ENCODE measurements at regions not wholly inside any gene's neighbourhood (a gene's known extent, or its start where the extent isn't known, plus 50 kb on each side); places are given as distances from the start of the nearest gene placed in this dataset.

- Histone ChIP-seq H4K20me1 (ENCODE audit: insufficient read depth, low read length) (no peaks in the 10 kb centered on the region), H3K79me2 (ENCODE audit: insufficient read depth, low read length) (no peaks in the 10 kb centered on the region), H3K9me3 (ENCODE audit: insufficient read depth, low read depth, low read length) (peaks cover 9% of the 10 kb centered on the region), H3K27ac (ENCODE audit: low read depth, low read length) (no peak overlapping the region), H3K9ac (ENCODE audit: low read length) (no peak overlapping the region), H3K27me3 (ENCODE audit: insufficient read depth, low read length) (no peaks in the 10 kb centered on the region), H3K4me2 (ENCODE audit: low read length) (no peak overlapping the region), H3K36me3 (ENCODE audit: insufficient read depth, low read length) (no peaks in the 10 kb centered on the region), H2AFZ (ENCODE audit: low read depth, low read length) (no peak overlapping the region), H3K4me1 (ENCODE audit: insufficient read depth, low read length) (peaks cover under 1% of the 10 kb centered on the region), H3K4me3 (ENCODE audit: insufficient read depth, low read depth, low read length) (no peak overlapping the region)
- no peak overlapping the region for H3K27ac Mint-ChIP-seq (ENCODE audit: unreplicated experiment)
- H3K4me3 Mint-ChIP-seq (ENCODE audit: unreplicated experiment) = no peak overlapping the region
- no peak for FAIRE-seq
- H3K36me3 Mint-ChIP-seq (ENCODE audit: low read depth, unreplicated experiment) = no peaks in the 10 kb centered on the region
- TF ChIP-seq EZH2 (IDR thresholded peaks at IDR 0.05; ENCODE audit: insufficient read depth, low read length) = no peak
- no peak for TF ChIP-seq CTCF (IDR thresholded peaks at IDR 0.05; ENCODE audit: insufficient read depth, low read depth, low read length)
- peaks cover 3% of the 10 kb centered on the region for H3K4me1 Mint-ChIP-seq (ENCODE audit: low read depth, unreplicated experiment)
- H3K9me3 Mint-ChIP-seq (ENCODE audit: unreplicated experiment) = peaks cover 3% of the 10 kb centered on the region
- no peak for DNase-seq (ENCODE audit: low read depth)
- peaks cover 39% of the 10 kb centered on the region for H3K27me3 Mint-ChIP-seq (ENCODE audit: low read depth, unreplicated experiment)
These were observed 152.5 kb upstream of the GGTLC1 start for GRCh38 chr20:24141111-24141510.

GRCh38 chr20:24139846-24140245 is 151.3 kb upstream of the GGTLC1 start:
- no peaks in the 10 kb centered on the region for H3K79me2 ChIP-seq (ENCODE audit: insufficient read depth, low read length)
- no peak overlapping the region for H3K27ac ChIP-seq (ENCODE audit: low read depth, low read length)
- Mint-ChIP-seq H3K9me3 (ENCODE audit: unreplicated experiment) (peaks cover 4% of the 10 kb centered on the region), H3K4me1 (ENCODE audit: low read depth, unreplicated experiment) (no peaks in the 10 kb centered on the region), H3K36me3 (ENCODE audit: low read depth, unreplicated experiment) (no peaks in the 10 kb centered on the region), H3K27ac (ENCODE audit: unreplicated experiment) (no peak overlapping the region), H3K27me3 (ENCODE audit: low read depth, unreplicated experiment) (peaks cover 37% of the 10 kb centered on the region), H3K4me3 (ENCODE audit: unreplicated experiment) (no peak overlapping the region)
- H3K27me3 ChIP-seq (ENCODE audit: insufficient read depth, low read length) = no peaks in the 10 kb centered on the region
- no peaks in the 10 kb centered on the region for H3K36me3 ChIP-seq (ENCODE audit: insufficient read depth, low read length)
- no peaks in the 10 kb centered on the region for H3K4me1 ChIP-seq (ENCODE audit: insufficient read depth, low read length)
- H2AFZ ChIP-seq (ENCODE audit: low read depth, low read length) = no peak overlapping the region
- peaks cover 9% of the 10 kb centered on the region for H3K9me3 ChIP-seq (ENCODE audit: insufficient read depth, low read depth, low read length)
- no peak for TF ChIP-seq EZH2 (IDR thresholded peaks at IDR 0.05; ENCODE audit: insufficient read depth, low read length)
- no peak for TF ChIP-seq CTCF (IDR thresholded peaks at IDR 0.05; ENCODE audit: insufficient read depth, low read depth, low read length)
- no peaks in the 10 kb centered on the region for H4K20me1 ChIP-seq (ENCODE audit: insufficient read depth, low read length)
- no peak overlapping the region for H3K4me3 ChIP-seq (ENCODE audit: insufficient read depth, low read depth, low read length)
- no peak for DNase-seq (ENCODE audit: low read depth)
- no peak for FAIRE-seq
- H3K4me2 ChIP-seq (ENCODE audit: low read length) = no peak overlapping the region
- H3K9ac ChIP-seq (ENCODE audit: low read length) = no peak overlapping the region

GRCh38 chr20:24138951-24139350 is 150.4 kb upstream of the GGTLC1 start:
- Histone ChIP-seq H3K36me3 (ENCODE audit: insufficient read depth, low read length) (no peaks in the 10 kb centered on the region), H3K79me2 (ENCODE audit: insufficient read depth, low read length) (no peaks in the 10 kb centered on the region), H3K4me2 (ENCODE audit: low read length) (no peak overlapping the region), H4K20me1 (ENCODE audit: insufficient read depth, low read length) (no peaks in the 10 kb centered on the region), H3K4me3 (ENCODE audit: insufficient read depth, low read depth, low read length) (no peak overlapping the region), H3K4me1 (ENCODE audit: insufficient read depth, low read length) (no peaks in the 10 kb centered on the region), H3K27ac (ENCODE audit: low read depth, low read length) (no peak overlapping the region), H3K9me3 (ENCODE audit: insufficient read depth, low read depth, low read length) (peaks cover 9% of the 10 kb centered on the region), H3K27me3 (ENCODE audit: insufficient read depth, low read length) (no peaks in the 10 kb centered on the region), H3K9ac (ENCODE audit: low read length) (no peak overlapping the region), H2AFZ (ENCODE audit: low read depth, low read length) (no peak overlapping the region)
- Mint-ChIP-seq H3K27me3 (ENCODE audit: low read depth, unreplicated experiment) (peaks cover 33% of the 10 kb centered on the region), H3K9me3 (ENCODE audit: unreplicated experiment) (peaks cover 6% of the 10 kb centered on the region), H3K27ac (ENCODE audit: unreplicated experiment) (no peak overlapping the region), H3K4me1 (ENCODE audit: low read depth, unreplicated experiment) (peaks cover 7% of the 10 kb centered on the region), H3K4me3 (ENCODE audit: unreplicated experiment) (no peak overlapping the region), H3K36me3 (ENCODE audit: low read depth, unreplicated experiment) (no peaks in the 10 kb centered on the region)
- no peak for DNase-seq (ENCODE audit: low read depth)
- no peak for FAIRE-seq
- TF ChIP-seq EZH2 (IDR thresholded peaks at IDR 0.05; ENCODE audit: insufficient read depth, low read length) (no peak), CTCF (IDR thresholded peaks at IDR 0.05; ENCODE audit: insufficient read depth, low read depth, low read length) (no peak)
